ENCODE measurements at regions not wholly inside any gene's neighbourhood (a gene's known extent, or its start where the extent isn't known, plus 50 kb on each side); places are given as distances from the start of the nearest gene placed in this dataset.

DNA sequence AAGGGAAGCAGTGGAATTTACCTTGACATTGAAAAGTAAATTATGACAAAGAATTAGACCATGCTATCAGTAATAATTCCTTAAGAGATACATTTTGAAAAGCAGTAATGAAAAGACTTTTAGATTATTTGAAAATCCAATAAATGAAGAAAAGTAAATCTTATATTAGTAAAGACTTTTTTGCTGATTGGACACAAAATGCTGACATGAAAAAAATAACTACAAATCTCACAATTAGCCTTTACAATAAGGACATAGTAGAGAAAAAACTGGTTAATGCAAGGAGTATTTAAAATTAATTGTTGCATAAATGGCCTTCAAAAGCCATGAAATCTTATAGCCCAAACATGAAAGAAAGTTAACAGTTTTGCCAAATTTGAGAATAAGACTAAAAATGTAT lies 446.1 kb upstream of the FAM241A start:
- Histone ChIP-seq H3K4me1 (replicated peaks in 1 of 4; ENCODE audit: control insufficient read depth in 3 of 4, insufficient read depth in 4 of 4, low read length in 3 of 4) (no peaks in the 10 kb centered on the region), H3K4me3 (ENCODE audit: extremely low read depth in 1 of 4, insufficient read depth in 2 of 4, low read depth in 3 of 4, low read length in 4 of 4) (no peak overlapping the region), H2BK20ac (ENCODE audit: low read length) (no peak overlapping the region), H2BK15ac (ENCODE audit: low read length) (no peak overlapping the region), H2BK5ac (ENCODE audit: low read depth, low read length) (no peak overlapping the region), H3K56ac (replicated peaks; ENCODE audit: insufficient read length, low read depth, low read length) (no peak overlapping the region), H3K18ac (ENCODE audit: extremely low read depth, low read length) (no peak overlapping the region), H3K36me3 (ENCODE audit: control insufficient read depth in 2 of 4, insufficient read depth in 4 of 4, low read length in 3 of 4) (no peaks in the 10 kb centered on the region), H2AK5ac (ENCODE audit: low read depth, low read length) (no peak overlapping the region), H3K27ac (ENCODE audit: low read depth, low read length) (no peak overlapping the region), H3K4me2 (ENCODE audit: insufficient read depth in 1 of 2, low read depth in 2 of 2, low read length in 2 of 2) (no peak overlapping the region), H3K4ac (replicated peaks; ENCODE audit: insufficient read length, low read depth, low read length) (no peak overlapping the region), H2AFZ (ENCODE audit: low read length) (no peak overlapping the region), H3K23ac (ENCODE audit: insufficient read length) (no peak overlapping the region), H3K79me2 (ENCODE audit: control insufficient read depth in 1 of 2, insufficient read depth in 2 of 2, low read length in 2 of 2) (no peaks in the 10 kb centered on the region), H4K91ac (replicated peaks; ENCODE audit: insufficient read length, low read length) (no peak overlapping the region), H2BK12ac (ENCODE audit: low read depth, low read length) (no peak overlapping the region), H4K5ac (ENCODE audit: insufficient read length, low read depth, low read length) (no peak overlapping the region), H3K14ac (ENCODE audit: insufficient read length) (no peak overlapping the region), H3K27me3 (replicated peaks in 1 of 4; ENCODE audit: control insufficient read depth in 3 of 4, extremely low read depth in 1 of 4, insufficient read depth in 3 of 4, low read length in 3 of 4) (no peaks in the 10 kb centered on the region), H4K20me1 (replicated peaks in 1 of 2; ENCODE audit: control insufficient read depth in 1 of 2, insufficient read depth in 2 of 2, low read length in 2 of 2) (no peaks in the 10 kb centered on the region), H3K23me2 (ENCODE audit: low read depth, low read length) (no peaks in the 10 kb centered on the region; the same call in 1 of the 2 replicates), H3K9ac (replicated peaks in 1 of 4; ENCODE audit: extremely low read depth in 1 of 4, low read depth in 3 of 4, low read length in 3 of 4) (no peak overlapping the region), H2BK120ac (replicated peaks; ENCODE audit: low read depth, low read length) (no peak overlapping the region), H3K9me3 (ENCODE audit: insufficient read depth in 2 of 2, low read depth in 1 of 2, low read length in 1 of 2) (no peaks in the 10 kb centered on the region), H3K79me1 (ENCODE audit: low read depth, low read length) (no peaks in the 10 kb centered on the region), H4K8ac (ENCODE audit: extremely low read depth, insufficient read depth, low read length) (no peak overlapping the region)
- DNase-seq (ENCODE audit: low read depth in 1 of 2, low spot score in 2 of 2) (no peak), FAIRE-seq (no peak)
- POLR2A ChIA-PET (ENCODE audit: partially characterized antibody) = no interaction called here
- CTCF ChIA-PET (ENCODE audit: partially characterized antibody) = no interaction called here
- peak; percentile 54; the same call in 1 of the 2 replicates for TF ChIP-seq MAFK (IDR thresholded peaks at IDR 0.05; ENCODE audit: low read depth, low read length)
- no peak for TF ChIP-seq SP4 (IDR thresholded peaks at IDR 0.05; ENCODE audit: low read length)
